ENCODE measurements at regions not wholly inside any gene's neighbourhood (a gene's known extent, or its start where the extent isn't known, plus 50 kb on each side); places are given as distances from the start of the nearest gene placed in this dataset.

- no peak overlapping the region for H3K4me3 ChIP-seq (ENCODE audit: low read depth, low read length)
- no peak for TF ChIP-seq CTCF (IDR thresholded peaks at IDR 0.05; ENCODE audit: insufficient read depth, low read length)
- DNase-seq (ENCODE audit: low read depth) = no peak
Measured at GRCh38 chr6:144697801-144698200, 412.7 kb downstream of the UTRN start.

DNA sequence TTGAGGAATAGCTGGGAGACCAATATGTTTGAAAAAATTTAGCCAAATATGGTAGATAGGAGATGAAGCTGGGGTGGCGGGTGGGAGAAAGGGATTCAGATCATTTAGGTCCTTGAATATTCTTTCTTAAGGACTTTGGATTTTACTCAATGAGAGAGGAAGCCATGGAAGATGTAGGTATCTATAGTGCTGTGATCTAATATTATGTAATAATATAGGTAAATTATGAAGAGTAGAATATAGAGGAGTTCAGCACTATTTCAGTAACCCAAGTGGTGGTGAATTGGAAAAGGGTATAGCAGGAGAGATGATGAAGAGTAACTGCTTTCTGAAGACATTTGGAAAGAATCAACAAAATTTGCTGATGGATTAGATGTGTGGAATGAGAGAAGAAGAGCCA lies 417.6 kb downstream of the UTRN start:
- H3K4me3 ChIP-seq (ENCODE audit: low read depth, low read length) = no peak overlapping the region
- no peak for DNase-seq (ENCODE audit: low read depth)
- TF ChIP-seq CTCF (IDR thresholded peaks at IDR 0.05; ENCODE audit: insufficient read depth, low read length) = no peak

DNA sequence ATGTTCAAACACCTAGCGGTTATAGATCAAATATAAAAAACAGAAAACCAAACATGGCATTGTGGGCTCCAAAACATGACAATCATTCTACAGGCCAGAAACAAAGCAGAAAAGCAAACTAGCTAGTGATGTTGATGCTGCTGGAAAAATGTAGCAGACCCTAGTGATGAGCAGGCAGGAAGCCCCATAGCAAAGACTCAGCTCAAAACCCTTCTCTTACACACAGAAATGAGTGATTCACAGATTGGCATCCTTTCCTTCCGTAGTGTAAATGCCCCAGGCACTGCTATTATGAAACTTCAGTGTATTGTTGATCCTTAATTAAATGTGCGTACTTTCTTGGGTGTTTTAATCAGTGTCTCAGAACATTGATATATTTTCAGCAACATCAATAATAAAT lies 425.1 kb downstream of the UTRN start:
- no peak overlapping the region for H3K4me3 ChIP-seq (ENCODE audit: low read depth, low read length)
- peak; percentile 83 for DNase-seq (ENCODE audit: low read depth)
- no peak for TF ChIP-seq CTCF (IDR thresholded peaks at IDR 0.05; ENCODE audit: insufficient read depth, low read length)

DNA sequence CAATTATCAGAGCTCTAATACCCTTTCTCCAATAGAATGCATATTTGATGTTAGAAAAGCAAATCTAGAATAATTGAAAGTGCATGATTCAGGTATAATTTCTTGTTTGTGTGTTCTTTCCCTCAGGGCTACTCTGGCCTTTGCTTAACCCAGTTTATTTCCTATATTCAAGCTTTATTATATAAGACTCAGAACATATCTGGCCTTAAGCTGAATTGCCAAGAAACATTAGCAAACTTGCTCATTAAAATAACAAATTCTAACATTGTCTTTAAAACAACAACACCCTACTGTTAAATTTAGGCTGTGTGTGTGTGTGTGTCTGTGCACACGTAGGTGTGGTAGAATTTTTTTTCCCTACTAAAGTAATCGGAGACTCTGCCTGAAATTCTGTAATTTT lies 426.5 kb downstream of the UTRN start:
- TF ChIP-seq CTCF (IDR thresholded peaks at IDR 0.05; ENCODE audit: insufficient read depth, low read length) = no peak
- no peak overlapping the region for H3K4me3 ChIP-seq (ENCODE audit: low read depth, low read length)
- no peak for DNase-seq (ENCODE audit: low read depth)

DNA sequence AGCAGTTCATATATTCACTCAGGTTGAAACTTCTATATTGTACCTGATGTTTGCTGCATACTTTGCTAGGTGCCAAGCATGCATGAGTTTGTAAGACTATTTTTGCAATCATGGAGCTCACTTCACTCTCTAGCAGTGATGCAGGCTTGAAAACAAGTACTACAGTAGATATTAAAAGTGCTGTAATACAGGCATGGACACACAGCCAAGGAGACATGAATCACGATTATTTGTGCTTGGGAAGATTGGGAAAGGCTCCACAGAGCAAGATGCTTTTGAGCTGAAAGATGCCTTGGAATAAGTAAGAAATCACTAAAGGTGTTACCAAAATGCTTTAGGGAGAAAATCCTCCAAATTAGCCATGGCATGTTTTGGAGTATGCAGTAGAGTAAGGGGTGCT lies 427.4 kb downstream of the UTRN start:
- TF ChIP-seq CTCF (IDR thresholded peaks at IDR 0.05; ENCODE audit: insufficient read depth, low read length) = no peak
- peak; percentile 70 for DNase-seq (ENCODE audit: low read depth)
- H3K4me3 ChIP-seq (ENCODE audit: low read depth, low read length) = no peak overlapping the region

- H3K4me3 ChIP-seq (ENCODE audit: low read depth, low read length) = no peak overlapping the region
- no peak for DNase-seq (ENCODE audit: low read depth)
- TF ChIP-seq CTCF (IDR thresholded peaks at IDR 0.05; ENCODE audit: insufficient read depth, low read length) = no peak
Measured at GRCh38 chr6:144714021-144714712, 429.0 kb downstream of the UTRN start.

DNA sequence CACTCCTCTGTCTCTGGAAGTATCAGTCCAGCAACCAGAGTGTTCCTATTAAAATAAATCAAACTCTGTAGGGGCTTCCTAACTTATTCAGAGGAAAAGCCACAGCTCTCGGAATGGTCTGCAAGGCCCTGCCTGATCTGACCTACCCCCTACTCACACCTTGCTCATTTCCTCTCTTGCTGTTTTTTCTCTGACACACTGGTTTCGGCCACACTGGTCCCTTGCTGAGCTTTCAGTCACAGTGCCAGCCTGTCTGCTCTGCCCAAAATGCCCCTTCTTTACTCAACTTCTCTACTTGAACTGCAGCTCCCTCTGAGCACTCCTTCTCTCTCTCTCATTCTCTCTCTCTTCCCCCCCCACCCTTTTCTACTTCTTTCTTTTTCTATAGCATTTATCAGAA lies 430.2 kb downstream of the UTRN start:
- TF ChIP-seq CTCF (IDR thresholded peaks at IDR 0.05; ENCODE audit: insufficient read depth, low read length) = no peak
- no peak for DNase-seq (ENCODE audit: low read depth)
- H3K4me3 ChIP-seq (ENCODE audit: low read depth, low read length) = no peak overlapping the region

Data from fibroblast of the aortic adventitia (primary cell).